SK-N-SH (cell line): ENCODE measurements at regions not wholly inside any gene's neighbourhood (a gene's known extent, or its start where the extent isn't known, plus 50 kb on each side); places are given as distances from the start of the nearest gene placed in this dataset.
"Not testable (repeated sequence)": the region's sequence is repeated elsewhere in the genome, so short reads cannot be mapped to it uniquely, and the experiment has no call there.

Experiments used
- CTCF ChIA-PET: fragments of 300-600, 350-600 bp; formaldehyde crosslinking; extraction: SDS; loops from one replicate; lab custom pipeline; 2021; lab: Yijun Ruan, JAX
- POLR2A ChIA-PET: fragments of 350-600 bp; sonication (Branson Sonifier 250); formaldehyde crosslinking; extraction: SDS; loops from one replicate; lab custom pipeline; 2020; ENCODE audit warnings: antibody characterized with exemption, inconsistent platforms; lab: Yijun Ruan, JAX
- DNase-seq: peaks from one replicate; pipeline ENCODE4 v3.0.0; 2012
- H2AFZ ChIP-seq: fragments of 200-600 bp; sonication (generic); 2 replicates; pipeline ENCODE4 v1.8.1; 2016; ENCODE audit warnings: antibody characterized with exemption, mild to moderate bottlenecking, low read depth
- H3F3A ChIP-seq: fragments of 200-600 bp; sonication (generic); replicated peaks from 2 replicates; pipeline ENCODE3; 2016; ENCODE audit warnings: antibody characterized with exemption, mild to moderate bottlenecking; ENCODE audit not compliant: insufficient read depth
- H3K27ac ChIP-seq, 2 experiments: fragments of 200-500 bp in 1 of 2; fragments of 200-600 bp in 1 of 2; sonication (Bioruptor generic) in 1 of 2; sonication (generic), shearing (Covaris generic) in 1 of 2; 2 replicates each; pipeline versions ENCODE4 v1.5.1 to v1.6.1; 2014 to 2016; ENCODE audit warnings: low read depth in 2 of 2, inconsistent platforms in 1 of 2, low read length in 1 of 2, mild to moderate bottlenecking in 1 of 2, mixed read lengths in 1 of 2
- H3K27me3 ChIP-seq: fragments of 200-600 bp; sonication (generic), shearing (Covaris generic); 2 replicates; pipeline ENCODE4 v1.6.1; 2016; ENCODE audit warnings: mixed run types; ENCODE audit not compliant: insufficient read depth
- H3K36me3 ChIP-seq, 2 experiments: fragments of 200-500 bp in 1 of 2; fragments of 200-600 bp in 1 of 2; sonication (Bioruptor generic) in 1 of 2; sonication (generic) in 1 of 2; replicated peaks in 1 of 2; 2 replicates each; pipeline versions ENCODE3 to v1.5.1; 2014 to 2016; ENCODE audit warnings: low read length in 1 of 2, mild to moderate bottlenecking in 1 of 2; ENCODE audit not compliant: insufficient read depth in 2 of 2, control insufficient read depth in 1 of 2
- H3K4me1 ChIP-seq, 2 experiments: fragments of 200-500 bp in 1 of 2; fragments of 200-600 bp in 1 of 2; sonication (Bioruptor generic) in 1 of 2; sonication (generic), shearing (Covaris generic) in 1 of 2; 2 replicates each; pipeline versions ENCODE4 v1.5.1 to v1.6.1; 2014 to 2016; ENCODE audit warnings: low read depth in 1 of 2, low read length in 1 of 2, mixed run types in 1 of 2; ENCODE audit not compliant: insufficient read depth in 2 of 2, control insufficient read depth in 1 of 2
- H3K4me2 ChIP-seq: fragments of 200-600 bp; sonication (generic), shearing (Covaris generic); 2 replicates; pipeline ENCODE4 v1.6.1; 2017; ENCODE audit warnings: mixed run types
- H3K4me3 ChIP-seq, 2 experiments: fragments of 200-500 bp in 1 of 2; fragments of 200-600 bp in 1 of 2; sonication (Bioruptor generic) in 1 of 2; sonication (generic), shearing (Covaris generic) in 1 of 2; 2 replicates each; pipeline versions ENCODE4 v1.5.1 to v1.8.1; 2014 to 2016; ENCODE audit warnings: low read depth in 2 of 2, inconsistent platforms in 1 of 2, low read length in 1 of 2, mild to moderate bottlenecking in 1 of 2, mixed read lengths in 1 of 2, moderate library complexity in 1 of 2
- H3K79me2 ChIP-seq: fragments of 200-600 bp; sonication (generic); 2 replicates; pipeline ENCODE4 v1.8.1; 2017; ENCODE audit warnings: mild to moderate bottlenecking; ENCODE audit not compliant: insufficient read depth
- H3K9ac ChIP-seq: fragments of 200-600 bp; sonication (generic); 2 replicates; pipeline ENCODE4 v1.6.1; 2017; ENCODE audit warnings: mixed run types
- H3K9me2 ChIP-seq: fragments of 200-600 bp; sonication (generic); 2 replicates; pipeline ENCODE4 v1.6.1; 2017; ENCODE audit warnings: mixed run types
- H3K9me3 ChIP-seq: fragments of 200-600 bp; sonication (generic); 2 replicates; pipeline ENCODE4 v1.6.1; 2017; ENCODE audit warnings: mixed run types, mild to moderate bottlenecking, moderate library complexity
- H4K20me1 ChIP-seq: fragments of 200-600 bp; sonication (generic); 2 replicates; pipeline ENCODE4 v1.6.1; 2017; ENCODE audit warnings: mild to moderate bottlenecking, mixed run types; ENCODE audit not compliant: insufficient read depth
- CHD2 ChIP-seq: fragments of 150-350 bp; IDR thresholded peaks from 2 replicates; pipeline ENCODE4 v1.6.1; 2018; ENCODE audit warnings: low read length; ENCODE audit not compliant: partially characterized antibody
- FOXM1 ChIP-seq: IDR thresholded peaks from 2 replicates; pipeline ENCODE4 v1.4.0; 2012; ENCODE audit warnings: low read depth, mild to moderate bottlenecking
- GABPA ChIP-seq: IDR thresholded peaks from 2 replicates; pipeline ENCODE4 v1.4.0; 2012; ENCODE audit warnings: low read depth, mild to moderate bottlenecking
- MXI1 ChIP-seq: IDR thresholded peaks from 2 replicates; pipeline ENCODE4 v1.6.1; 2012; ENCODE audit warnings: mild to moderate bottlenecking, low read depth, low read length, improper control_type of control experiment
- NFIC ChIP-seq: IDR thresholded peaks from 2 replicates; pipeline ENCODE4 v1.4.0; 2012; ENCODE audit warnings: borderline replicate concordance
- NRF1 ChIP-seq: IDR thresholded peaks from 2 replicates; pipeline ENCODE4 v1.6.1; 2012; ENCODE audit warnings: low read depth, mild to moderate bottlenecking, low read length
- RAD21 ChIP-seq: IDR thresholded peaks from 2 replicates; pipeline ENCODE4 v1.6.1; 2012; ENCODE audit warnings: mild to moderate bottlenecking, low read length
- WGBS: methylation state at CpG from one replicate; pipeline ENCODE4 v1.1.6; 2017; ENCODE audit warnings: low lambda C conversion rate; 5-methylcytosine and 5-hydroxymethylcytosine counted together
- TF ChIP-seq, protein P1 (sequence below): IDR thresholded peaks from 2 replicates; pipeline ENCODE4 v1.4.0; 2012; ENCODE audit warnings: low read depth, borderline replicate concordance

DNA sequence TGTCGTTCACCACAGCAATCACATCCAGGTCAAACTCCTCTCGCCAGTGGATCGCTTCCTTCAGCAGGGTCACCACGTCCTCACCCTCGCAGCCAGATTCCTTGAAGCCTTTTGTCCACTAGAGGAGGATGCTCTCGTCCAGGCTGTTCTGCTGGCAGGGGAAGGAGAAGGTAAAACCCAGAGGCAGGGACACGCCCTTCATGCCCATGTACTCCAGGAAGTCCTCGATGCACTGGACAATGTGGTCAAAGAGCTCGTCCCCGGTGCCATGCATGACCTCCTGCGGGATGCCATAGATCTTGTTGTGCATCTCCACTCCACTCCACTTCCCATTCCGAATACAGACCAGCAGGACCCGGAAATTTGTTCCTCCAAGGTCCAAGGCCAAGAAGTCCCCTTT is 152.4 kb downstream of the TENT5D start:
- POLR2A ChIA-PET, result no interaction called here
- H3K4me3 ChIP-seq, result no peak overlapping the region

DNA sequence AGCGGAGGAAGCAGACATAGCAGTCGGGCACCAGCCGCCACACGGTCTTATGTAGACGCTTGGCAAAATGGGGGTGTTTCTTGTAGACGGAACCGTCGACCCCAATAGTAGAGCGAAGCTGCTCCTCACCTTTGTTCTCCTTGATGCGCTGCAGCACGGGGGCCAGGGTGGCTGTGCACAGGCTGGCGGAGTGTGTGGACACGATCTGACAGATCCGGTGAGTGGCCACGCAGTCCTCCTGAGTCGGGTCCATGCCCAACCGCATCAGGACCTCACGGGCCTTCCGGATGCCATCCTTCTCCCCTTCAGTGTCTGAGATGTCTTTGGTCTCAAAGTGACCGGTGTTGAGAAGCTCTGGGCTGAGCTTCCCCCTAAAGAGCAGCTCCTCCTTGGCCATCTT is 153.0 kb downstream of the TENT5D start:
- Histone ChIP-seq H3K36me3 (no peaks in the 10 kb centered on the region), H3K4me1 (no peaks in the 10 kb centered on the region), H2AFZ (no peak overlapping the region), H3K9me3 (no peaks in the 10 kb centered on the region), H3K27ac (no peak overlapping the region), H3F3A (no peaks in the 10 kb centered on the region), H4K20me1 (no peaks in the 10 kb centered on the region), H3K9ac (no peak overlapping the region), H3K27me3 (peaks cover 10% of the 10 kb centered on the region; the same call in 1 of the 2 replicates), H3K4me3 (no peak overlapping the region)
- WGBS, result 28% methylated on average over 15 of the region's 20 CpGs
- TF ChIP-seq GABPA (no peak), NFIC (no peak), MXI1 (no peak)
- TF ChIP-seq, all 33 proteins: peak for 0
- DNase-seq, result no peak
- Histone ChIP-seq H3K4me2 (no peak overlapping the region), H3K79me2 (no peaks in the 10 kb centered on the region), H3K9me2 (no peaks in the 10 kb centered on the region)
- CTCF ChIA-PET, result no interaction called here
- POLR2A ChIA-PET, result no interaction called here

More for the DNA sequence above, 152.4 kb downstream of the TENT5D start:
- no peaks in the 10 kb centered on the region for H3K9me2 ChIP-seq
- no peaks in the 10 kb centered on the region for H3K79me2 ChIP-seq
- H3K27me3 ChIP-seq, result peaks cover 10% of the 10 kb centered on the region; the same call in 1 of the 2 replicates
- no peaks in the 10 kb centered on the region for H4K20me1 ChIP-seq
- H3K36me3 ChIP-seq, result no peaks in the 10 kb centered on the region
- no peak overlapping the region for H3K4me2 ChIP-seq
- H3K9me3 ChIP-seq, result no peaks in the 10 kb centered on the region
- H3K27ac ChIP-seq, result no peak overlapping the region
- TF ChIP-seq FOXM1 (no peak), NRF1 (no peak), RAD21 (no peak), CHD2 (no peak)
- TF ChIP-seq, protein P1, sequence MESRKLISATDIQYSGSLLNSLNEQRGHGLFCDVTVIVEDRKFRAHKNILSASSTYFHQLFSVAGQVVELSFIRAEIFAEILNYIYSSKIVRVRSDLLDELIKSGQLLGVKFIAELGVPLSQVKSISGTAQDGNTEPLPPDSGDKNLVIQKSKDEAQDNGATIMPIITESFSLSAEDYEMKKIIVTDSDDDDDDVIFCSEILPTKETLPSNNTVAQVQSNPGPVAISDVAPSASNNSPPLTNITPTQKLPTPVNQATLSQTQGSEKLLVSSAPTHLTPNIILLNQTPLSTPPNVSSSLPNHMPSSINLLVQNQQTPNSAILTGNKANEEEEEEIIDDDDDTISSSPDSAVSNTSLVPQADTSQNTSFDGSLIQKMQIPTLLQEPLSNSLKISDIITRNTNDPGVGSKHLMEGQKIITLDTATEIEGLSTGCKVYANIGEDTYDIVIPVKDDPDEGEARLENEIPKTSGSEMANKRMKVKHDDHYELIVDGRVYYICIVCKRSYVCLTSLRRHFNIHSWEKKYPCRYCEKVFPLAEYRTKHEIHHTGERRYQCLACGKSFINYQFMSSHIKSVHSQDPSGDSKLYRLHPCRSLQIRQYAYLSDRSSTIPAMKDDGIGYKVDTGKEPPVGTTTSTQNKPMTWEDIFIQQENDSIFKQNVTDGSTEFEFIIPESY, result no peak
- no peaks in the 10 kb centered on the region for H3F3A ChIP-seq
- H3K9ac ChIP-seq, result no peak overlapping the region
- H2AFZ ChIP-seq, result no peak overlapping the region
- H3K4me1 ChIP-seq, result no peaks in the 10 kb centered on the region
- no peak for DNase-seq
- CTCF ChIA-PET, result no interaction called here
- WGBS, result 14% methylated on average over 12 of the region's 13 CpGs

DNA sequence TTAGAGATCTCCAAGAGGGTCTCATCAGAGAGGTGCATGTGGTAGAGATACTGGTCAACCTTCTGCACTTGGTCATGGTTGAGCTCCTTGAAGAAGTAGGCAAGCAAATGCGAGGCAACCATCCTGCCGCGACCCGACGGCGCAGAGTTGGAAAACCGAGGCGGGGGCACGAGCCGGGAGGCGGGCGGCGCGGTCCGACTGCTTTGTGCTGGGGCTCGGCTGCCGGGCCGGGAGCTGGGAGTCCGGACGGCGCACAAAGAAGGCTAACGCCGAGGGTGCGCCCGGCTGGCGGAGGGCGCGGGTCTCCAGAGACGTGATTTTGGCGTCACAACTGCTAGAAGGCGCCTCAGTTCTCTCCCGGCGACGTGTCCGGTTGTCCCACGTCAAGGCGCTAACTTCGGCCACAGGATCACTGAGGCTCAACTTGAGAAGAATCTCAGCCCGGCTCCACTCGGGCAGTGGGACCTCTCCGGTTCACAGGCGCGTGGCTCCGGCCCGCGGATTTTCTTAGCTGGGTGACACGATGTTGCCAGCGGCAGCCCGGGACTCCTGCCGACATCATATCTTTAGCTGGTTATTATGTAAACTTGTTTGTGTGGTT is 154.3 kb downstream of the TENT5D start:
- H3F3A ChIP-seq, H4K20me1 ChIP-seq, H3K4me2 ChIP-seq, H3K9me3 ChIP-seq, DNase-seq, H3K4me1 ChIP-seq, H2AFZ ChIP-seq, H3K9ac ChIP-seq, H3K27me3 ChIP-seq, POLR2A ChIA-PET, H3K4me3 ChIP-seq, CTCF ChIA-PET, H3K27ac ChIP-seq, H3K9me2 ChIP-seq, H3K36me3 ChIP-seq, H3K79me2 ChIP-seq: not testable (repeated sequence)
- WGBS, result 36% methylated on average over 29 of the region's 50 CpGs
